ENCODE measurements at regions not wholly inside any gene's neighbourhood (a gene's known extent, or its start where the extent isn't known, plus 50 kb on each side); places are given as distances from the start of the nearest gene placed in this dataset.

DNA sequence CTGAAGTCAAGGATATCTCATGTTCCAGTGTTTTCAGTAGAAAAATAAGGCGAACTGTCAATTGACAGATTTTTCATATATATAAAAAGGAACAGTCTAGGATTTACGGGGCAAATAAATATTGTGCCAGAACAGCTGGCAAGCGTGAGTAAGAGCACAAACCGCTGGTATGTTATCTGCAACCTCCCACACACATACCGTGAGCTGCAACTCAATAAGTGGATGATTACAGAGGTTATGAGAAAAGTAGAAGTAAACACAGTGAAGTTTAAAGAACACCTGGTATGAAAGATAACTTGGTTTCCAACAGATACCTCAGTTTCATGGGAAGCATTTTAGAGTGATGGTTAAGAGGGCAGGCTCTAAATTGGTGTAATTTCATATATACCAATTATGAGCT lies 733.4 kb downstream of the TUSC7 start:
- no peak overlapping the region for H3K27ac ChIP-seq
- H3K27me3 ChIP-seq: no peaks in the 10 kb centered on the region
- TF ChIP-seq, protein P1, sequence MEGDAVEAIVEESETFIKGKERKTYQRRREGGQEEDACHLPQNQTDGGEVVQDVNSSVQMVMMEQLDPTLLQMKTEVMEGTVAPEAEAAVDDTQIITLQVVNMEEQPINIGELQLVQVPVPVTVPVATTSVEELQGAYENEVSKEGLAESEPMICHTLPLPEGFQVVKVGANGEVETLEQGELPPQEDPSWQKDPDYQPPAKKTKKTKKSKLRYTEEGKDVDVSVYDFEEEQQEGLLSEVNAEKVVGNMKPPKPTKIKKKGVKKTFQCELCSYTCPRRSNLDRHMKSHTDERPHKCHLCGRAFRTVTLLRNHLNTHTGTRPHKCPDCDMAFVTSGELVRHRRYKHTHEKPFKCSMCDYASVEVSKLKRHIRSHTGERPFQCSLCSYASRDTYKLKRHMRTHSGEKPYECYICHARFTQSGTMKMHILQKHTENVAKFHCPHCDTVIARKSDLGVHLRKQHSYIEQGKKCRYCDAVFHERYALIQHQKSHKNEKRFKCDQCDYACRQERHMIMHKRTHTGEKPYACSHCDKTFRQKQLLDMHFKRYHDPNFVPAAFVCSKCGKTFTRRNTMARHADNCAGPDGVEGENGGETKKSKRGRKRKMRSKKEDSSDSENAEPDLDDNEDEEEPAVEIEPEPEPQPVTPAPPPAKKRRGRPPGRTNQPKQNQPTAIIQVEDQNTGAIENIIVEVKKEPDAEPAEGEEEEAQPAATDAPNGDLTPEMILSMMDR (IDR thresholded peaks at IDR 0.05): no peak
- intact Hi-C loops (cut with DNase I): no loop called here
- no peak for DNase-seq
- no peak overlapping the region for H3K9ac ChIP-seq (ENCODE audit: low read depth in 2 of 2, low read length in 2 of 2)
- no peaks in the 10 kb centered on the region for H3K4me1 ChIP-seq
- no peaks in the 10 kb centered on the region for H3K9me3 ChIP-seq
- H3K36me3 ChIP-seq: no peaks in the 10 kb centered on the region
- no peak overlapping the region for H3K4me3 ChIP-seq

DNA sequence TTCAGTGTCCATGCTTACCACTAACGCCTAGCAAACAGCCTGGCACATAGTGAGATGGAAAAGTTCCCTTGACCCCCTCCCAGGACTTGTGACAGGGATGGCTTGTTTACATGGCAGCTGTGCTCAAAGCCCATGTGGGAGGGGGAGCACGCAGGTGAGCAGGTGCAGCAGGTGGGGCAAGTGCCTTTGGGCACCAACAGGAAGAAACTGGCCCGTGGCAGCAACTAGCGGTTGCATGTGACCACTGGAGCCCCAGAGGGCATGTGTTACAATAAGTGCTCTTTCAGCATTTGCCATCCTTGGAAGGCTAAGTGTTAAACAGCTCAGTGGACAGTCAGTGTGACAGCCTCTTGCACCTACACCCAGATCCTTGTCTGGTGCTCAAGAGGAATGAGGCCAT lies 734.6 kb downstream of the TUSC7 start:
- Histone ChIP-seq H3K9me3 (no peaks in the 10 kb centered on the region), H3K36me3 (no peaks in the 10 kb centered on the region), H3K27ac (no peak overlapping the region), H3K9ac (ENCODE audit: low read depth in 2 of 2, low read length in 2 of 2) (no peak overlapping the region), H3K4me3 (no peak overlapping the region), H3K27me3 (no peaks in the 10 kb centered on the region), H3K4me1 (no peaks in the 10 kb centered on the region)
- TF ChIP-seq, protein P1 (IDR thresholded peaks at IDR 0.05): no peak
- intact Hi-C loops (cut with DNase I): no loop called here
- DNase-seq: no peak

DNA sequence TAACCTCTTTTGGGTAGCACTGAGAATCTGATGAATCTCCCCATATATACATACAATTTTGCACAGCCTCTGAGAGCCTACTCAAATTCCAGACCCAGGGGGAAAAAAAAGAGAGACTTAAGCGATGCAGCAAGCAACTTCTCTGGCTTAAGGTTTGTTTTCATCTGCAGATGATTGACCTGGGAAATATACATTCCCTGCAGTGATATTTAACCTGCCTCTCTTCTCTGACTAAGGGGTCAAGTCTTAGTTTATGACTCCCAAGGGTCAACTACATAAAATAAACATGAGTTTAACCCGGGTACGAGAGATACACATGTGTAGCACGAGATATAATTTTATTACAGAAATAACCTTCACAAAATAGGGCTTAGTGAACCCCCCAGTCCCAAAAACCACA lies 737.8 kb downstream of the TUSC7 start:
- no peak overlapping the region for H3K9ac ChIP-seq (ENCODE audit: low read depth in 2 of 2, low read length in 2 of 2)
- no peak overlapping the region for H3K27ac ChIP-seq
- TF ChIP-seq, protein P1 (IDR thresholded peaks at IDR 0.05): no peak
- H3K36me3 ChIP-seq: no peaks in the 10 kb centered on the region
- DNase-seq: no peak
- H3K9me3 ChIP-seq: no peaks in the 10 kb centered on the region
- no peaks in the 10 kb centered on the region for H3K27me3 ChIP-seq
- intact Hi-C loops (cut with DNase I): no loop called here
- H3K4me1 ChIP-seq: no peaks in the 10 kb centered on the region
- H3K4me3 ChIP-seq: no peak overlapping the region

DNA sequence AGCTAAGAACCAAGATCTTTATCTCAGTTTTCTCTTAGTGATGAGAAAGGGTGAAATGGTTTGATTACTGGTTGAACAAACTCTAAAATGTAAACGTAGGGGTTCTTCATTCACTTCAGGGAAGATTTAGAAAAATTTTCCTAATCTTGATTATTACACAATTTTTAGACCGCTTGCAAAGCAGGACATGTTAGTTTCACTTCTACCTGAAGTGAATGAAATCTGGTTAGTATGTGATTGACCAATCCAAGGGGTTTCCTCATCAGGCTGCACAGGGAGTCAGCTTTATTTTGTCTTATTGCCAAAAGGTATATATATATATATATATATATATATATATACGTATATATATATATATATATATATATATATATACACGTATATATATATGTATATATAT lies 740.4 kb downstream of the TUSC7 start:
- no peaks in the 10 kb centered on the region for H3K9me3 ChIP-seq
- DNase-seq: no peak
- TF ChIP-seq, protein P1 (IDR thresholded peaks at IDR 0.05): no peak
- H3K27me3 ChIP-seq: no peaks in the 10 kb centered on the region
- H3K4me1 ChIP-seq: no peaks in the 10 kb centered on the region
- no peak overlapping the region for H3K9ac ChIP-seq (ENCODE audit: low read depth in 2 of 2, low read length in 2 of 2)
- no peaks in the 10 kb centered on the region for H3K36me3 ChIP-seq
- no peak overlapping the region for H3K4me3 ChIP-seq
- intact Hi-C loops (cut with DNase I): no loop called here
- no peak overlapping the region for H3K27ac ChIP-seq

DNA sequence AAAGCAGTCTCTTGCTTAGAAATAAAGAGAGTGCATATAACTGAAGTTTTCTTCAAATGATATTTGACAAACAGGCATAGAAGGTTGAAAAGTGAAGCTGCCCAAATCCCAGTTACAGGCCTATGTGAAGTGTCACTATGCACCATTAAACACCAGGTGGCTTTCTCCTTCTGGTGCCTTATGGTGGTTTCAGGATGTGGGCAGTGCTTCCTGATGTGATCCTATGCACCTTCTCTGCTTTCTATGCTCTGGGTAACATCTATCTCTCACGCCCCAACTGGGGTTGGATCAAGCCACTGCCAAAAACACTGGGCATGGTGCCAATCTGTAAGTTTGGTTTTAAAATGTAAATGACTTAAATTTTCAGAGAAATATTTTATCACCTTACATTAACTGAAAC lies 744.7 kb downstream of the TUSC7 start:
- intact Hi-C loops (cut with DNase I): no loop called here

More for the DNA sequence above, 744.7 kb downstream of the TUSC7 start:
- H3K4me1 ChIP-seq: no peaks in the 10 kb centered on the region
- H3K27ac ChIP-seq: no peak overlapping the region
- H3K4me3 ChIP-seq: no peak overlapping the region
- no peaks in the 10 kb centered on the region for H3K36me3 ChIP-seq
- TF ChIP-seq, protein P1 (IDR thresholded peaks at IDR 0.05): no peak
- no peaks in the 10 kb centered on the region for H3K9me3 ChIP-seq
- no peak for DNase-seq
- H3K27me3 ChIP-seq: no peaks in the 10 kb centered on the region
- no peak overlapping the region for H3K9ac ChIP-seq (ENCODE audit: low read depth in 2 of 2, low read length in 2 of 2)

Measured in colonic mucosa (tissue), 4 donors.